Stomach (tissue), 4 donors: ENCODE measurements at regions not wholly inside any gene's neighbourhood (a gene's known extent, or its start where the extent isn't known, plus 50 kb on each side); places are given as distances from the start of the nearest gene placed in this dataset.
"Not testable (repeated sequence)": the region's sequence is repeated elsewhere in the genome, so short reads cannot be mapped to it uniquely, and the experiment has no call there.

Source experiments
- EP300 ChIP-seq: sonication (generic); formaldehyde crosslinking; IDR thresholded peaks from one replicate; pipeline ENCODE4 v1.6.1; 2017; ENCODE audit warnings: antibody characterized with exemption
- POLR2A ChIP-seq, 4 donors: fragments of 450-650 bp; IDR thresholded peaks; one replicate each; pipeline ENCODE4 v1.6.1; 2016; ENCODE audit warnings: antibody characterized with exemption in 4 of 4, control low read depth in 2 of 4, mild to moderate bottlenecking in 1 of 4, moderate library complexity in 1 of 4
- POLR2AphosphoS5 ChIP-seq, 3 donors: sonication (generic); formaldehyde crosslinking; IDR thresholded peaks; one replicate each; pipeline ENCODE4 v1.6.1; 2016; ENCODE audit warnings: antibody characterized with exemption in 3 of 3
- TF ChIP-seq, protein P1 (sequence below), 7 experiments: fragments of 450-650 bp in 4 of 7; fragments of 200-600 bp in 3 of 7; sonication (generic) in 3 of 7; IDR thresholded peaks; one replicate each; pipeline ENCODE4 v1.5.1; 2016 to 2019; ENCODE audit warnings: antibody characterized with exemption in 7 of 7, control low read depth in 2 of 7, mild to moderate bottlenecking in 1 of 7

- not testable (repeated sequence) for TF ChIP-seq POLR2A (IDR thresholded peaks at IDR 0.05); EP300; POLR2AphosphoS5 (IDR thresholded peaks at IDR 0.05)
- TF ChIP-seq, protein P1, sequence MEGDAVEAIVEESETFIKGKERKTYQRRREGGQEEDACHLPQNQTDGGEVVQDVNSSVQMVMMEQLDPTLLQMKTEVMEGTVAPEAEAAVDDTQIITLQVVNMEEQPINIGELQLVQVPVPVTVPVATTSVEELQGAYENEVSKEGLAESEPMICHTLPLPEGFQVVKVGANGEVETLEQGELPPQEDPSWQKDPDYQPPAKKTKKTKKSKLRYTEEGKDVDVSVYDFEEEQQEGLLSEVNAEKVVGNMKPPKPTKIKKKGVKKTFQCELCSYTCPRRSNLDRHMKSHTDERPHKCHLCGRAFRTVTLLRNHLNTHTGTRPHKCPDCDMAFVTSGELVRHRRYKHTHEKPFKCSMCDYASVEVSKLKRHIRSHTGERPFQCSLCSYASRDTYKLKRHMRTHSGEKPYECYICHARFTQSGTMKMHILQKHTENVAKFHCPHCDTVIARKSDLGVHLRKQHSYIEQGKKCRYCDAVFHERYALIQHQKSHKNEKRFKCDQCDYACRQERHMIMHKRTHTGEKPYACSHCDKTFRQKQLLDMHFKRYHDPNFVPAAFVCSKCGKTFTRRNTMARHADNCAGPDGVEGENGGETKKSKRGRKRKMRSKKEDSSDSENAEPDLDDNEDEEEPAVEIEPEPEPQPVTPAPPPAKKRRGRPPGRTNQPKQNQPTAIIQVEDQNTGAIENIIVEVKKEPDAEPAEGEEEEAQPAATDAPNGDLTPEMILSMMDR (IDR thresholded peaks at IDR 0.05) = not testable (repeated sequence)
Measured at GRCh38 chrX:146046011-146046715, 228.5 kb downstream of the SLITRK2 start.
